ENCODE measurements at regions not wholly inside any gene's neighbourhood (a gene's known extent, or its start where the extent isn't known, plus 50 kb on each side); places are given as distances from the start of the nearest gene placed in this dataset.

GRCh38 chr12:91441993-91442952 lies 259.7 kb upstream of the DCN start:
- DNase-seq (ENCODE audit: low read depth) = no peak

- no peak for DNase-seq (ENCODE audit: low read depth)
Measured at GRCh38 chr12:91441246-91441645, 258.6 kb upstream of the DCN start.

GRCh38 chr12:91434081-91434480 lies 251.5 kb upstream of the DCN start:
- DNase-seq (ENCODE audit: low read depth) = no peak

DNA sequence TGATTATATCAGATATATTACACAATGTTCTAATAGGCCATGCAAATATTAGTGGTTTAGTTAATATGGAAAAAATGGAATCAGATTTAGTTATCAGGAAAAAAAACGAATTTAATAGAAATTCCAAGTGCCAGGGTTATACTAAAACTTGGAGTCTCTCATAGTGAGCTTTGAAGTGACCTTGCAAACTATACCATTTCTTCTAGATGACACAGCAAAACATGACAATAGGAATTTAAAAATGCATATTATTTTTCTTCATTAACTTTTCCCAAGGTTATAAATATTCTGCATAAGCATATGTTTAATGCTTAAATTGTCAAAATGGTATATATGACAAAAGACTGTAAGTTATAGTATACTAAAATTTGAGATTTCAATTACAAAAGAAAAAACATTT lies 250.1 kb upstream of the DCN start:
- DNase-seq (ENCODE audit: low read depth) = no peak

- no peak for DNase-seq (ENCODE audit: low read depth)
Measured at GRCh38 chr12:91432089-91432488, 249.5 kb upstream of the DCN start.

DNA sequence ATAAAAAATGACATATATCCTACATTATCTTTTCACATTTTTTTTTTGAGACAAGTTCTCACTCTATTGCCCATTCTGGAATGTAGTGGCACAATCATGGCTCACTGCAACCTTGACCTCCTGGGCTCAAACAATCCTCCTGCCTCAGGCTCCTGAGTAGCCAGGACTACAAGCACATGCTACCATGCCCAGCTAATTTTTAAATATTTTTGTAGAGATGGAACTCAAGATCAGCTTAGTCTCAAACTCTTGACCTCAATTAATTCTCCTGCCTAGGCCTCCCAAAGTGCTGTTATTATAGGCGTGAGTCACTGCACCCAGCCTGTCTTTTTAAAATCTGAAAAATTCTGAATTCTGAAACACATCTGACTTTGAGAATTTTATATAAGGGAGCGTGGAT lies 241.9 kb upstream of the DCN start:
- DNase-seq (ENCODE audit: low read depth) = no peak

- no peak for DNase-seq (ENCODE audit: low read depth)
Measured at GRCh38 chr12:91423693-91424050, 241.1 kb upstream of the DCN start.

DNA sequence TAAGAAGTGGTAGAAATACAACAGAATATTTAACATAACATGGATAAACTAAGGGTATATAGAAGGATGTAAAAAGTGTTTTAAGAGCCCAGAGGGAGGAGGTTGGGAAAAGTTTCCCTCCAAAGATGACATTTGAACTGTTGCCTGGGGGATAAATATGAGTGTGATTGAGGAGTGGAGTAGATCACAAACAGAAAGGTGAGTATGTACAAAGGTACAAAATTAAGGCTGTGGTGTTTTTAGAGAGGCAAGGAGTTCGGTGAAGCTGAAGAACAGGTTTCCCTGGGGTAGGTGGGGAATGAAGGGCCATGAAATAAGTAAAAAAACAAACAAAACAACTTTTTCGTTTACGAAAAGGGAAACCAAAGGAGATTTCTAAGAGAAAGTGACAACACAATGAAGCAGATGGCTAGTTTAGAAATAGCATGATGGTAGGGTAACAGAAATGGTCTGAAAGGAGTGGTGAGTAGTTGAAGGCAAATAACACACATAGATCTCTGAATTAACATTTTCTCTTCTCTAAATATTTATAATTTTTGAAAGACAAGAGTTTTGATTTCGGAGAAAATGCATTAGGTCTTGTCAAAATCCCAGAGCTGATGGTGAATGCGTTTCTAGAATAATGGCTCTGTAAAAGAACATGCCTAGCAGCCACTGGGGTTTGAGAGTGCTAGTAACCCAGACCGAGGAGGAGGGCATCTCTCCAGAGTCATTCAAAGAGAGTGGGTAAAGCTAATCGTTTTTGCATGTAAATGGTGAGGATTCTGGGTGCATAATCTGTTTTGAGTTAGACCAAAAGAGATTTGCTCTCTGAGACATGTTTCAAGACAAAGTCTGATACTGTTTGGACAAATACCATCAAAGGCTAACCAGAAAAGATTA lies 240.4 kb upstream of the DCN start:
- DNase-seq (ENCODE audit: low read depth) = no peak

DNA sequence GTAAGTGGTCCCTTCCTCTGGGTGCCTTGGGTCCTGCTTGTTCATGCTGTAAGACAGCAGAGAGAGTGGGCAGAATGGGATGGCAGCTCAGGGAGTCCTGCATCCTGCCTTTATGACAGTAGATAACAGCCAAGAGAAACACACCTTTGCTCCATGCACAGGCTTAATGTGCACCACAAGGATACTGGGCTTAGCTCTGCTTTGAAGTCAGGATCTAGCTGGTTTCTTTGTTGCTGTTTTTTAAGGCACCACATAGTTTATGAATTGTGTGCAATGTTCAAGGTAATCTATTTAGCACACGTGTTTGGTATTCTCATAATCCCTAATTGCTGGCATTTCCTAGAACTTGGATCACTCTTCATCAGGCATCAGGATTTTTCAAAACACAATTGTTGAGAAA lies 239.5 kb upstream of the DCN start:
- DNase-seq (ENCODE audit: low read depth) = no peak

DNA sequence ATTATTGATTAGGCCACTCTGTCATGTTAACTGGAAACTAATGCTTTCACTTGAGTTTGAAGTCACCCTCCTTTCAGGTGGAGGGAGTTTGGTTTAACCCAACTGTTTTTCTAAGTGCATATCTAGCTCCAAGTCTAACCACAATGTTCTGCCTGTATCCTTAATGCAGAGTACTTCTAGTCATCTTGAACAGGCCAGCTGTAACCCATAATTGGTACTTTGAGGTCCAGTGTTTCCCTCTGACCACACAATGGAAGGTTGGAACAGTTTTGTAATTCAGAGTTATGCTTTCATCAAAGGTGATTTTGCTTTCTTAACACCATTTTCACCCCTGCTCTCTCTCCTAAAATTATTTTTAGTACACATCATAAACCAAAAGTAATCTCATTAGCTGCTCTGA lies 237.2 kb upstream of the DCN start:
- DNase-seq (ENCODE audit: low read depth) = no peak

DNA sequence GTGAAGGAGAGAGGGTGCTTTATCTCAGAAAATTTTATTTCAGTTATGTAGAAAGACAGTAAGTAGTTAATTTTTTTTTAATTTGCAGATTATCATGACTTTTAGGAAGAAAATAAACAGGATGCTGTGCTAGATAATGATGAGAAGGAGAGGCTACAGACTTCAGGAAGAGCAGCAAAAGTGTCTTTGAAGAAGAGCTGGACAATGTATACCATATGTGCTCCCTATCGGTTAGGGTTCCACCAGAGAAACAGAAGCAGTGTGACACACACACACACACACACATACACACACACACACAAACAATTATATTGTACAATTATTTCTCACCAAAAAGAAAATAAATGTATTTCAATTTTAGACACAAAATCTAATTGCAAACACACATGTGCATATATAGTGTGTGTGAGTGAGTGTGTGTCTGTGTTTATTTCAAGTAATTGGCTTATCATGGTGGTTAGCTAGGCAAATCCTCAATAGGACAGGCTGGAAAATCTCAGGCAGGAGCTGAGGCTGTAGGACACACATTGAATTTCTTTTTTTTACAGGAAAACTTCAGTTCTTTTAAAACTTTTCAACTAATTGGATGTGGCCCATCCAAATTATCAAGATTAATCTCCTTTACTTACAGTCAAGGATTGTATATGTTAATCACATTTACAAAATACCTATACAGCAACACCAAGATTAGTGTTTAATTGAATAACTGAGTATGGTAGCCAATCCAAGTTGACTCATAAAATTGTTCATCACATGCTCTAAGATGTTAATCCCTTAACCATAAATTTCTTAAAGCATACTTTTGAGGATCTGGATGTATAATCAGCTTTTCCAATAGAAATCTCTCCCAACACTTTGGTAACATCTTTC lies 235.8 kb upstream of the DCN start:
- DNase-seq (ENCODE audit: low read depth) = no peak

DNA sequence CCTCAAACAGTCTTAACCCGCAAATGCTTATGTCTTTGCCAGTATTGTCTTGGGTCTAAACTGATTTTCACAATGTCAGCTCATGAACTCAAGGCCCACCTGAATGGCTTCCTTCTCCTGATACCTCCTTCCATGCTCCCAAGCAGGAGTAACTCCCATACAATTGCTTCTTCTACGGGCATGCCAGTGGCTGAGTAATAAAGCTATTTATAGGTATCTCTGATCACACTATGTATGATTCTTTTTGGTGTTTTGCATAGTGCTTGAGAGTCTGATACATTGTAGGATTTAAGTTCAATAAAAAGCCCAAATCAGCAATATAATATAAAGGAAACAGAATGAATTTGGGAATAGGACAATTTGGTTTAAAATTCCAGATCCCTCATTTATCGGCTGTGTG lies 235.0 kb upstream of the DCN start:
- DNase-seq (ENCODE audit: low read depth) = no peak

DNA sequence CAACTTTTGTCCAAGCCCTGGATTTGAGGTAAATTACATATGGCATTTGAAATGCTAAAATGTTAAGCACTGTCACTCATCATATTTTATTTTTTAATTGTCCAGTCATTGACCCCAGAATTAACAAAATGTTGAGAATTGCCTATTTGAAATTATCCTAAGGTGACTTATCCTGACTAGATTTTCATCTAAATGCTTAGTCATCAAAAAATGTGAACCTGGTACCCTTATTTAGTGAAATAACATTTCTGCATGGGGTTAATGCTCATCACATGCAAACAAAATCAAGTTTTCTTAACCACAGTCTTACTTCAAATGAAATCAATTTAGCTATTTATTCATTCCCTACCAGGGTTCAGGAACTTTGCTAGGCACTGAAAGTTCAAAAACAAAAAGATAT lies 232.0 kb upstream of the DCN start:
- no peak for DNase-seq (ENCODE audit: low read depth)

DNA sequence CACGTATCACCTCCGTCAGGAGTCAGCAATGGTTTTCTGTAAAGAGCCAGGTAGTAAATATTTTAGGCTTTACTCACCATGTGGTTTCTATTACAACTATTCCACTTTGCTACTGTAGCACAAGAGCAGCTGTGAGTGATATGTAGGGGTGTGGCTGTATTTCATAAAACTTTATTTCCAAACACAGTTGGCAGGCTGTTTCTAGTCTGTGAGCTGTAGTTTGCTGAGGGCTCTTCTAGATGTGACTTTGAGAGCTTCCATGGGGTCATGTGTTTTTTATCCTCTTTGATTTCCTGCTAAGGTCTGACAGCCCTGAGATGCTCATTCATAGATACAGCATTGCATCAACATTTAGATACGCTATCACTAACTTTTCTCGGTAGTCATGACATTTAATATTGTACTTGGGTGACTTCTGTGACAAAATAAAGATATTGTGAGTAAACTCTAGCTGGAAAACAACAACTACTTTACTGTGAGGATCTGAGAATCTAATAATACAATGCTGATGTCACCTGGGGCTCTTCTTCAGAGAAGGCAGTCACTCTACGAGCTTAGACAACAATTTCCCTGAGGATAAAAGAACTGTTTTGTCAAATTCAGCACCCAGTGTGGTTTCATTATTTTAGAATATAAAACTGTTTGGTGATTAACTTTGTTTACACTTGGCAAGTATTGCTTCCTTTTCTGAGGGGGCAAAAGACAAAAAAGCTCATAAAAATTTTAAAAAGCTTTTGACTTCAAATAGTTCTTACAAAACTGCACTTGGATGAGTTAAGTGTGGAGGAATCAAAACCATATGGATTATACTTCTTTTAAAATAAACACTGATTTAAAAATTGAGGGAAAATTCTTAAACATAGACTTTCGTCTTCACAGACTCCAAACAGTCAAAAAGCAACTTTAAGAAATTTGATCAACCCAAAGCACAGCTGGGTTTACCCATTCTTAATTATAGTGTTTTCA lies 231.2 kb upstream of the DCN start:
- DNase-seq (ENCODE audit: low read depth) = peak; percentile 13

GRCh38 chr12:91406920-91407341 lies 224.3 kb upstream of the DCN start:
- no peak for DNase-seq (ENCODE audit: low read depth)

- DNase-seq (ENCODE audit: low read depth) = no peak
Measured at GRCh38 chr12:91404441-91404840, 221.8 kb upstream of the DCN start.

GRCh38 chr12:91401190-91401589 lies 218.6 kb upstream of the DCN start:
- DNase-seq (ENCODE audit: low read depth) = no peak

- no peak for DNase-seq (ENCODE audit: low read depth)
Measured at GRCh38 chr12:91400271-91400670, 217.7 kb upstream of the DCN start.

GRCh38 chr12:91397866-91398532 lies 215.4 kb upstream of the DCN start:
- no peak for DNase-seq (ENCODE audit: low read depth)

GRCh38 chr12:91396293-91396692 lies 213.7 kb upstream of the DCN start:
- no peak for DNase-seq (ENCODE audit: low read depth)

Measured in GM04503 (cell line).